HG02610 (cell line): ENCODE measurements at regions not wholly inside any gene's neighbourhood (a gene's known extent, or its start where the extent isn't known, plus 50 kb on each side); places are given as distances from the start of the nearest gene placed in this dataset.

Experiments used
- ATAC-seq: cut with Tn5 transposase; IDR thresholded peaks from one replicate; pipeline ENCODE4 v1.9.1; 2021; ENCODE audit warnings: mild to moderate bottlenecking, moderate library complexity; ENCODE audit not compliant: unreplicated experiment

GRCh38 chr12:103178366-103179080, 221.0 kb downstream of the ASCL1 start:
- no peak for ATAC-seq

GRCh38 chr12:103181366-103182152, 224.1 kb downstream of the ASCL1 start:
- peak; percentile 92 for ATAC-seq

GRCh38 chr12:103182299-103182698, 224.8 kb downstream of the ASCL1 start:
- ATAC-seq = no peak

GRCh38 chr12:103196467-103196866, 239.0 kb downstream of the ASCL1 start:
- ATAC-seq = no peak

GRCh38 chr12:103197725-103198388, 240.4 kb downstream of the ASCL1 start:
- no peak for ATAC-seq

- ATAC-seq = no peak
Measured at GRCh38 chr12:103198499-103198898, 241.0 kb downstream of the ASCL1 start.

- no peak for ATAC-seq
Measured at GRCh38 chr12:103205906-103206305, 248.4 kb downstream of the ASCL1 start.

- ATAC-seq = no peak
Measured at GRCh38 chr12:103207936-103208335, 250.5 kb downstream of the ASCL1 start.

- no peak for ATAC-seq
Measured at GRCh38 chr12:103241184-103241583, 254.6 kb downstream of the C12orf42 start.

GRCh38 chr12:103244596-103244995, 251.2 kb downstream of the C12orf42 start:
- no peak for ATAC-seq

GRCh38 chr12:103247531-103247930, 248.2 kb downstream of the C12orf42 start:
- ATAC-seq = no peak

- no peak for ATAC-seq
Measured at GRCh38 chr12:103249607-103250006, 246.2 kb downstream of the C12orf42 start.

GRCh38 chr12:103250487-103250886, 245.3 kb downstream of the C12orf42 start:
- no peak for ATAC-seq
